Suprapubic skin (tissue), 3 donors: ENCODE measurements at regions not wholly inside any gene's neighbourhood (a gene's known extent, or its start where the extent isn't known, plus 50 kb on each side); places are given as distances from the start of the nearest gene placed in this dataset.

Experiments
- CTCF ChIP-seq, 2 donors: fragments of 200-600 bp in 1 of 2; fragments of 450-650 bp in 1 of 2; sonication (generic) in 1 of 2; IDR thresholded peaks; one replicate each; pipeline ENCODE4 v1.5.1; 2016 to 2019; ENCODE audit warnings: antibody characterized with exemption in 2 of 2, mild to moderate bottlenecking in 1 of 2, moderate library complexity in 1 of 2
- EP300 ChIP-seq: sonication (generic); formaldehyde crosslinking; IDR thresholded peaks from one replicate; pipeline ENCODE4 v1.6.1; 2017; ENCODE audit warnings: antibody characterized with exemption
- POLR2A ChIP-seq, 2 donors: fragments of 450-650 bp; IDR thresholded peaks; one replicate each; pipeline ENCODE4 v1.6.1; 2017; ENCODE audit warnings: antibody characterized with exemption in 2 of 2, mild to moderate bottlenecking in 2 of 2, moderate library complexity in 2 of 2

- TF ChIP-seq CTCF (IDR thresholded peaks at IDR 0.05) (no peak), POLR2A (IDR thresholded peaks at IDR 0.05) (no peak), EP300 (no peak)
These were observed 50.2 kb upstream of the CXCL14 start for GRCh38 chr5:135628771-135629563.
